CD14-positive monocyte (primary cell): ENCODE measurements at regions not wholly inside any gene's neighbourhood (a gene's known extent, or its start where the extent isn't known, plus 50 kb on each side); places are given as distances from the start of the nearest gene placed in this dataset.

Experiments
- DNase-seq, 3 donors: peaks; one replicate each; pipeline ENCODE4 v3.0.0-alpha.2; 2011 to 2022
- H2AFZ ChIP-seq: 2 replicates; pipeline ENCODE4 v1.6.0; 2012; ENCODE audit warnings: mild to moderate bottlenecking, low read depth, low read length, inconsistent platforms; ENCODE audit not compliant: insufficient read depth, poor library complexity, severe bottlenecking
- H3K27ac ChIP-seq, 2 donors: 1 replicate in 1 of 2; 2 replicates in 1 of 2; pipeline ENCODE4 v1.5.1; 2012 to 2013; ENCODE audit warnings: low read length in 2 of 2, control low read depth in 1 of 2, inconsistent platforms in 1 of 2, low read depth in 1 of 2, mild to moderate bottlenecking in 1 of 2
- H3K27me3 ChIP-seq, 2 donors: one replicate each; pipeline versions ENCODE4 v1.6.0 to v1.6.1; 2011 to 2013; ENCODE audit warnings: low read length in 2 of 2; ENCODE audit not compliant: control insufficient read depth in 2 of 2, insufficient read depth in 2 of 2
- H3K36me3 ChIP-seq, 2 donors: replicated peaks in 1 of 2; 1 replicate in 1 of 2; 2 replicates in 1 of 2; pipeline versions ENCODE4 v1.5.1 to v1.6.1; 2012 to 2013; ENCODE audit warnings: low read length in 2 of 2, control low read depth in 1 of 2, inconsistent platforms in 1 of 2, mild to moderate bottlenecking in 1 of 2; ENCODE audit not compliant: insufficient read depth in 2 of 2, control insufficient read depth in 1 of 2
- H3K4me1 ChIP-seq, 2 donors: 1 replicate in 1 of 2; 2 replicates in 1 of 2; pipeline versions ENCODE4 v1.5.1 to v1.6.1; 2012 to 2013; ENCODE audit warnings: low read length in 2 of 2, control low read depth in 1 of 2, inconsistent platforms in 1 of 2, mild to moderate bottlenecking in 1 of 2, moderate library complexity in 1 of 2; ENCODE audit not compliant: insufficient read depth in 2 of 2, control insufficient read depth in 1 of 2
- H3K4me2 ChIP-seq: replicated peaks from 2 replicates; pipeline ENCODE3; 2012; ENCODE audit warnings: low read length, moderate library complexity, mild to moderate bottlenecking; ENCODE audit not compliant: poor library complexity, severe bottlenecking; ENCODE audit errors: extremely low read depth
- H3K4me3 ChIP-seq, 3 experiments: fragments of 200-600 bp in 1 of 3; sonication (generic) in 1 of 3; replicated peaks in 1 of 3; 1 replicate in 2 of 3; 2 replicates in 1 of 3; pipeline ENCODE4 v1.5.1; 2011 to 2013; ENCODE audit warnings: low read length in 3 of 3, mild to moderate bottlenecking in 3 of 3, control low read depth in 2 of 3, low read depth in 2 of 3, inconsistent platforms in 1 of 3, moderate library complexity in 1 of 3
- H3K79me2 ChIP-seq: 2 replicates; pipeline ENCODE4 v1.6.0; 2012; ENCODE audit warnings: mild to moderate bottlenecking, control low read depth, inconsistent platforms, low read length, moderate library complexity; ENCODE audit not compliant: insufficient read depth
- H3K9ac ChIP-seq: 2 replicates; pipeline ENCODE4 v1.6.0; 2017; ENCODE audit warnings: low read length, mild to moderate bottlenecking; ENCODE audit not compliant: insufficient read depth, poor library complexity, severe bottlenecking
- H3K9me3 ChIP-seq, 2 donors: replicated peaks in 1 of 2; 1 replicate in 1 of 2; 2 replicates in 1 of 2; pipeline versions ENCODE4 v1.5.1 to v1.6.1; 2012 to 2013; ENCODE audit warnings: low read length in 2 of 2, control low read depth in 1 of 2; ENCODE audit not compliant: control insufficient read depth in 1 of 2, insufficient read depth in 1 of 2
- H4K20me1 ChIP-seq: 2 replicates; pipeline ENCODE4 v1.6.0; 2012; ENCODE audit warnings: mild to moderate bottlenecking, low read length, control low read depth, moderate library complexity; ENCODE audit not compliant: insufficient read depth
- H3K27ac Mint-ChIP-seq, 7 donors: one replicate each; pipeline ENCODE4 v1.8.0; 2020; ENCODE audit warnings: mild to moderate bottlenecking in 7 of 7, mixed read lengths in 7 of 7, moderate library complexity in 6 of 7, inconsistent platforms in 2 of 7
- H3K27me3 Mint-ChIP-seq, 3 donors: one replicate each; pipeline ENCODE4 v1.8.0; 2021 to 2022; ENCODE audit warnings: low read depth in 3 of 3, mild to moderate bottlenecking in 3 of 3, mixed read lengths in 3 of 3, moderate library complexity in 3 of 3, inconsistent platforms in 1 of 3
- H3K36me3 Mint-ChIP-seq, 2 donors: one replicate each; pipeline ENCODE4 v1.8.0; 2020; ENCODE audit warnings: mixed read lengths in 2 of 2, inconsistent platforms in 1 of 2, mild to moderate bottlenecking in 1 of 2
- H3K4me1 Mint-ChIP-seq: one replicate; pipeline ENCODE4 v1.8.0; 2020; ENCODE audit warnings: mild to moderate bottlenecking, mixed read lengths
- H3K4me3 Mint-ChIP-seq, 2 donors: one replicate each; pipeline ENCODE4 v1.8.0; 2020; ENCODE audit warnings: mild to moderate bottlenecking in 2 of 2, mixed read lengths in 2 of 2, moderate library complexity in 1 of 2
- H3K9me3 Mint-ChIP-seq, 7 donors: one replicate each; pipeline ENCODE4 v1.8.0; 2020 to 2022; ENCODE audit warnings: mixed read lengths in 7 of 7, mild to moderate bottlenecking in 6 of 7, moderate library complexity in 6 of 7, inconsistent platforms in 2 of 7
- WGBS: methylation state at CpG from one replicate; pipeline ENCODE4 v1.1.5; 2013; ENCODE audit warnings: missing lambda C conversion rate; ENCODE audit not compliant: insufficient coverage; 5-methylcytosine and 5-hydroxymethylcytosine counted together
- intact Hi-C, 2 donors: fragments of 100-400 bp; cut with micrococcal nuclease; formaldehyde crosslinking; loops; one replicate each; pipeline versions ENCODE4 v1.15.0 to v1.15.1; 2023
- TF ChIP-seq, protein P1 (sequence below): fragments of 200-600 bp; IDR thresholded peaks from one replicate; pipeline ENCODE4 v1.8.0; 2022; ENCODE audit warnings: antibody characterized with exemption, mild to moderate bottlenecking

DNA sequence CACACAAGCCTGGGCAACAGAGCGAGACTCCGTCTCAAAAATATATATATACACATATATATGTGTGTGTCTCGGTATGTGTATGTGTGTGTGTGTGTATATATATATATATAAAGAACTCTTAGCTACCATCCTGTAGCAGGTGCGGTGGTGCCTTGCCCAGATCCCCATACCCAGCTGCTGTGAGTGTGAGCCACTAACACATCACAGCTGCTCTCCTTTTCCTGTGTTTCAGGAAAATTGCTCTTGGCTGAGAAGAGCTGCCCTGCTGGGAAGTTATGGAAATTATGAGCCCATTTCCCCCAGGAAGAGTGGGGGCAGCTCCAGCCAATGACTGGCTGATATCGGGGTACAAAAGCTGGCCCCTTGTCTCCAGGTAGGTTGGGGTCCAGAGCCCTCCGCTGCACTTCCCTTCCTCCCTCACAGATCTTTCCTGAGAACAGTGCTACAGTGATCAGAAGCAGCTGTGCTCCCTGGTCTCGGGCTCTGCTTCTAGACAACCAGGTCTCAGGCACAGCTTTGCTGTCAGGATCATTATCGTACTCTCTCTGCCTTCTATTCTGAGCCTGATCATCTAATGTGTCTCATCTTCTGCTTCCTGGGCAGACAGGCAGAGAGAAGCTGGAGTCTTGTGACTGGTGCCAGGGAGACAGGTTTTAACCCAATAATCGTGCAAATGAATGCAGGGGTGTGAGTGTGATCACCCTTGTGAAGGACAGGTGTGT is 109.6 kb upstream of the ZNF678 start:
- no peak overlapping the region for H3K4me3 Mint-ChIP-seq
- Histone ChIP-seq H3K4me1 (peaks cover 0 to 4% of the 10 kb centered on the region in 2 donors), H4K20me1 (no peaks in the 10 kb centered on the region), H3K9ac (no peak overlapping the region), H3K27me3 (peaks cover 0 to 1% of the 10 kb centered on the region in 2 donors), H3K79me2 (no peaks in the 10 kb centered on the region), H3K4me2 (no peak overlapping the region), H2AFZ (no peak overlapping the region), H3K9me3 (no peaks in the 10 kb centered on the region), H3K4me3 (no peak overlapping the region), H3K27ac (no peak overlapping the region), H3K36me3 (no peaks in the 10 kb centered on the region)
- peaks cover 14% of the 10 kb centered on the region for H3K4me1 Mint-ChIP-seq
- peak overlapping the region in 1 of 7 donors; percentile 9 for H3K27ac Mint-ChIP-seq
- no peak for DNase-seq
- WGBS, result 78% methylated on average over 4 of the region's 9 CpGs
- H3K36me3 Mint-ChIP-seq, result no peaks in the 10 kb centered on the region
- intact Hi-C loops, result no loop called here
- peaks cover 0 to 1% (median 0%) of the 10 kb centered on the region in 7 donors for H3K9me3 Mint-ChIP-seq
- peaks cover 7 to 10% (median 8%) of the 10 kb centered on the region in 3 donors for H3K27me3 Mint-ChIP-seq
- TF ChIP-seq, protein P1, sequence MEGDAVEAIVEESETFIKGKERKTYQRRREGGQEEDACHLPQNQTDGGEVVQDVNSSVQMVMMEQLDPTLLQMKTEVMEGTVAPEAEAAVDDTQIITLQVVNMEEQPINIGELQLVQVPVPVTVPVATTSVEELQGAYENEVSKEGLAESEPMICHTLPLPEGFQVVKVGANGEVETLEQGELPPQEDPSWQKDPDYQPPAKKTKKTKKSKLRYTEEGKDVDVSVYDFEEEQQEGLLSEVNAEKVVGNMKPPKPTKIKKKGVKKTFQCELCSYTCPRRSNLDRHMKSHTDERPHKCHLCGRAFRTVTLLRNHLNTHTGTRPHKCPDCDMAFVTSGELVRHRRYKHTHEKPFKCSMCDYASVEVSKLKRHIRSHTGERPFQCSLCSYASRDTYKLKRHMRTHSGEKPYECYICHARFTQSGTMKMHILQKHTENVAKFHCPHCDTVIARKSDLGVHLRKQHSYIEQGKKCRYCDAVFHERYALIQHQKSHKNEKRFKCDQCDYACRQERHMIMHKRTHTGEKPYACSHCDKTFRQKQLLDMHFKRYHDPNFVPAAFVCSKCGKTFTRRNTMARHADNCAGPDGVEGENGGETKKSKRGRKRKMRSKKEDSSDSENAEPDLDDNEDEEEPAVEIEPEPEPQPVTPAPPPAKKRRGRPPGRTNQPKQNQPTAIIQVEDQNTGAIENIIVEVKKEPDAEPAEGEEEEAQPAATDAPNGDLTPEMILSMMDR, result no peak

DNA sequence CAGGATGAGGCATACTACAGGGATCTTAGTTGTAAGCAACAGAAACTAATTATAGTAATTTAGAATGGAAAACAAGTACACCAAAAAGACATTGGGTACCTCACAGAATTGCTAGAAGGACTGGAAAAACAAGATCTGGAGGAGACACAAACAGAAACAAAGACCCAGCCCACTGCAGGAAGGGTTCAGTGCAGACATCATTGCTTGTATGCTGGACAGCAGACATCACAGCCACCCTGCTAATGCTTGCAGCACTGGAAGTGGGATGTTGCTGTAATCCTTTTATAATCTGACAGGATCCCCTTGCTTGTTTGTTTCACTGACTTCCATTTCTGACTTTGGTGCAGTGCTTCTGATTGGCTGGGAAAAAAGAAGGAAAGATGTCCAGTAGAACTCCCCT is 111.4 kb upstream of the ZNF678 start:
- H2AFZ ChIP-seq, result no peak overlapping the region
- intact Hi-C loops, result no loop called here
- no peaks in the 10 kb centered on the region for H3K79me2 ChIP-seq
- H3K27me3 ChIP-seq, result peaks cover 0 to 5% of the 10 kb centered on the region in 2 donors
- peaks cover 11 to 14% (median 13%) of the 10 kb centered on the region in 3 donors for H3K27me3 Mint-ChIP-seq
- peaks cover 0 to 4% of the 10 kb centered on the region in 2 donors for H3K4me1 ChIP-seq
- peaks cover 0 to 9% (median 3%) of the 10 kb centered on the region in 7 donors for H3K9me3 Mint-ChIP-seq
- no peak for DNase-seq
- H3K4me1 Mint-ChIP-seq, result peaks cover 14% of the 10 kb centered on the region
- H3K27ac ChIP-seq, result no peak overlapping the region
- H3K4me3 ChIP-seq, result no peak overlapping the region
- TF ChIP-seq, protein P1, result no peak
- no peaks in the 10 kb centered on the region for H4K20me1 ChIP-seq
- no peak overlapping the region for H3K4me3 Mint-ChIP-seq
- H3K9ac ChIP-seq, result no peak overlapping the region
- H3K4me2 ChIP-seq, result no peak overlapping the region
- no peaks in the 10 kb centered on the region for H3K36me3 Mint-ChIP-seq
- H3K36me3 ChIP-seq, result no peaks in the 10 kb centered on the region
- H3K27ac Mint-ChIP-seq, result no peak overlapping the region
- H3K9me3 ChIP-seq, result peaks cover 0 to 4% of the 10 kb centered on the region in 2 donors
